ENCODE measurements at regions not wholly inside any gene's neighbourhood (a gene's known extent, or its start where the extent isn't known, plus 50 kb on each side); places are given as distances from the start of the nearest gene placed in this dataset.

- no peak for DNase-seq (ENCODE audit: low read depth)
- no peak for TF ChIP-seq CTCF (IDR thresholded peaks at IDR 0.05; ENCODE audit: low read depth, low read length, missing control alignments)
- no peak overlapping the region for H3K4me3 ChIP-seq (ENCODE audit: low read depth, low read length)
Measured at GRCh38 chr13:55999709-56000108, 1141.0 kb upstream of the PRR20A start.

GRCh38 chr13:56009418-56009817 lies 1131.3 kb upstream of the PRR20A start:
- H3K4me3 ChIP-seq (ENCODE audit: low read depth, low read length) = no peak overlapping the region
- DNase-seq (ENCODE audit: low read depth) = no peak
- TF ChIP-seq CTCF (IDR thresholded peaks at IDR 0.05; ENCODE audit: low read depth, low read length, missing control alignments) = no peak

- H3K4me3 ChIP-seq (ENCODE audit: low read depth, low read length) = no peak overlapping the region
- DNase-seq (ENCODE audit: low read depth) = no peak
- TF ChIP-seq CTCF (IDR thresholded peaks at IDR 0.05; ENCODE audit: low read depth, low read length, missing control alignments) = no peak
Measured at GRCh38 chr13:56012644-56013043, 1128.1 kb upstream of the PRR20A start.

GRCh38 chr13:56015919-56016318 lies 1124.8 kb upstream of the PRR20A start:
- no peak for DNase-seq (ENCODE audit: low read depth)
- H3K4me3 ChIP-seq (ENCODE audit: low read depth, low read length) = no peak overlapping the region
- TF ChIP-seq CTCF (IDR thresholded peaks at IDR 0.05; ENCODE audit: low read depth, low read length, missing control alignments) = no peak

GRCh38 chr13:56019606-56020005 lies 1121.1 kb upstream of the PRR20A start:
- no peak for DNase-seq (ENCODE audit: low read depth)
- no peak for TF ChIP-seq CTCF (IDR thresholded peaks at IDR 0.05; ENCODE audit: low read depth, low read length, missing control alignments)
- H3K4me3 ChIP-seq (ENCODE audit: low read depth, low read length) = no peak overlapping the region

GRCh38 chr13:56020425-56020824 lies 1120.3 kb upstream of the PRR20A start:
- DNase-seq (ENCODE audit: low read depth) = no peak
- no peak overlapping the region for H3K4me3 ChIP-seq (ENCODE audit: low read depth, low read length)
- no peak for TF ChIP-seq CTCF (IDR thresholded peaks at IDR 0.05; ENCODE audit: low read depth, low read length, missing control alignments)

- TF ChIP-seq CTCF (IDR thresholded peaks at IDR 0.05; ENCODE audit: low read depth, low read length, missing control alignments) = no peak
- no peak overlapping the region for H3K4me3 ChIP-seq (ENCODE audit: low read depth, low read length)
- DNase-seq (ENCODE audit: low read depth) = no peak
Measured at GRCh38 chr13:56039992-56040391, 1100.7 kb upstream of the PRR20A start.
